ENCODE measurements at regions not wholly inside any gene's neighbourhood (a gene's known extent, or its start where the extent isn't known, plus 50 kb on each side); places are given as distances from the start of the nearest gene placed in this dataset.

GRCh38 chr13:62583466-62583865, 1167.8 kb upstream of the PCDH20 start:
- ChIA-PET CTCF (interaction anchor here (1.3 kb wide), 1 partner anchor 15 kb away, joined by 3 read pairs; no protein-coding TSS in a partner anchor), POLR2A (ENCODE audit: unreplicated experiment) (no interaction called here)
- Histone ChIP-seq H3K23ac (ENCODE audit: low read depth, low read length) (no peak overlapping the region), H4K5ac (ENCODE audit: low read depth, low read length) (no peak overlapping the region), H4K8ac (ENCODE audit: low read depth in 2 of 2, low read length in 2 of 2) (no peak overlapping the region), H3K4me1 (ENCODE audit: control insufficient read depth, insufficient read depth, low read length) (no peaks in the 10 kb centered on the region), H3K36me3 (ENCODE audit: control insufficient read depth, insufficient read depth, low read length) (no peaks in the 10 kb centered on the region), H2AFZ (replicated peaks; ENCODE audit: low read length, poor library complexity) (no peak overlapping the region), H3K56ac (ENCODE audit: extremely low read depth, insufficient read depth, low read length) (no peak overlapping the region), H3K79me1 (ENCODE audit: low read depth in 1 of 2, low read length in 2 of 2) (no peaks in the 10 kb centered on the region), H3K4me2 (ENCODE audit: low read depth, low read length) (no peak overlapping the region), H3K4me3 (ENCODE audit: insufficient read depth, low read depth, low read length) (no peak overlapping the region), H4K91ac (ENCODE audit: insufficient read depth, low read depth, low read length) (no peak overlapping the region), H3K9ac (ENCODE audit: low read depth, low read length) (no peak overlapping the region), H3K14ac (replicated peaks; ENCODE audit: low read depth, low read length) (no peak overlapping the region), H3K27me3 (ENCODE audit: control insufficient read depth, insufficient read depth, low read length) (no peaks in the 10 kb centered on the region), H2BK20ac (ENCODE audit: low read depth, low read length) (no peak overlapping the region), H3K4ac (ENCODE audit: low read depth, low read length) (no peak overlapping the region), H2BK5ac (ENCODE audit: low read depth, low read length, poor library complexity, severe bottlenecking) (no peak overlapping the region), H4K20me1 (ENCODE audit: insufficient read depth, low read length) (no peaks in the 10 kb centered on the region), H2BK120ac (ENCODE audit: low read depth, low read length) (no peak overlapping the region), H3K18ac (ENCODE audit: low read depth, low read length) (no peak overlapping the region), H2AK9ac (replicated peaks; ENCODE audit: low read depth, low read length, poor library complexity) (no peak overlapping the region), H3K9me3 (ENCODE audit: control insufficient read depth, insufficient read depth, low read length) (no peaks in the 10 kb centered on the region), H3K9me1 (ENCODE audit: insufficient read depth, low read length) (no peaks in the 10 kb centered on the region), H2AK5ac (ENCODE audit: low read depth, low read length) (no peak overlapping the region), H2BK15ac (ENCODE audit: low read depth, low read length) (no peak overlapping the region), H3K27ac (ENCODE audit: insufficient read depth, low read length) (no peak overlapping the region)
- in situ Hi-C loops (cut with MboI; ENCODE audit: low sequenced_read_pairs) (no loop called here), dilution Hi-C loops (cut with HindIII; ENCODE audit: low sequenced_read_pairs, unreplicated experiment) (no loop called here), intact Hi-C loops (cut with micrococcal nuclease) (no loop called here)
- no TSS peak for BruUV-seq (replicated peaks)
- TF ChIP-seq MAZ (IDR thresholded peaks at IDR 0.05; ENCODE audit: borderline replicate concordance, low read depth, low read length), result no peak
- TF ChIP-seq USF2 (IDR thresholded peaks at IDR 0.05; ENCODE audit: low read depth, low read length), result no peak
- no peak for TF ChIP-seq BHLHE40 (IDR thresholded peaks at IDR 0.05; ENCODE audit: low read depth, low read length)
- TF ChIP-seq POLR2A (IDR thresholded peaks at IDR 0.05; ENCODE audit: low read depth, low read length), result no peak
- TF ChIP-seq NFE2L2 (IDR thresholded peaks at IDR 0.05; ENCODE audit: low read depth, low read length), result no peak
- TF ChIP-seq MAFK (IDR thresholded peaks at IDR 0.05; ENCODE audit: low read depth, low read length), result no peak
- TF ChIP-seq FOS (IDR thresholded peaks at IDR 0.05; ENCODE audit: low read depth, low read length), result no peak
- TF ChIP-seq ELK1 (IDR thresholded peaks at IDR 0.05; ENCODE audit: borderline replicate concordance, low read depth, low read length), result no peak
- no peak for TF ChIP-seq SMC3 (IDR thresholded peaks at IDR 0.05; ENCODE audit: low read depth, low read length)
- TF ChIP-seq RCOR1 (IDR thresholded peaks at IDR 0.05; ENCODE audit: insufficient replicate concordance, low read length), result no peak
- no peak for TF ChIP-seq RAD21 (IDR thresholded peaks at IDR 0.05; ENCODE audit: low read length)
- TF ChIP-seq MXI1 (IDR thresholded peaks at IDR 0.05; ENCODE audit: borderline replicate concordance, low read depth, low read length), result no peak
- no peak for TF ChIP-seq CEBPB (IDR thresholded peaks at IDR 0.05; ENCODE audit: low read depth, low read length)
- ATAC-seq (ENCODE audit: low read depth) (no peak), DNase-seq (no peak)
- WGBS, 2 experiments (ENCODE audit: extremely low coverage in 2 of 2, insufficient read length in 1 of 2), result no CpG with 5 or more reads among the region's 2 CpGs
